Astrocyte (in vitro differentiated cells and primary cell): ENCODE measurements at regions not wholly inside any gene's neighbourhood (a gene's known extent, or its start where the extent isn't known, plus 50 kb on each side); places are given as distances from the start of the nearest gene placed in this dataset.

Source experiments
- CTCF ChIP-seq: IDR thresholded peaks from 2 replicates; pipeline ENCODE4 v1.5.1; 2011; ENCODE audit warnings: low read depth, mild to moderate bottlenecking, inconsistent platforms, low read length, moderate library complexity; ENCODE audit not compliant: insufficient read depth
- EZH2 ChIP-seq: IDR thresholded peaks from 2 replicates; pipeline ENCODE4 v1.6.1; 2012; ENCODE audit warnings: mild to moderate bottlenecking, low read length, inconsistent platforms; ENCODE audit not compliant: insufficient read depth

DNA sequence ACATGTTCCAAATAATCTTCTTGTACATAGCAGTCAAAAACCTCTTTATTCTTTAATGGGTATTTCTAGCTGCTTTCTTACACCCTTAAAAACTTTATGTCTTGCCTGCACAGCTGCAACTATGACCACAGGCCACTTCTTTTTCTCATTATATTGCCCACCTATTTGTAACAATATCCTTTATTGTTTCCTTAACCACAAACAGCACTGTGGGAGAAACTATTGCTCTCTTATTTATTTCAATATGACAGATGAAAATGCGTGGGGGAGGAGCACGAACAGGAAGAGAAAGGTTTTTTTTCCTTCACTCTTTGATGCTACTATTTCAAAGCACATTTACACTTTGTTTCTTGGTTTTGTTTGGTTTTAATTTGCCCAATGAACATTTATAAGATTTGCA, 253.5 kb downstream of the GJA1 start:
- TF ChIP-seq CTCF, result no peak
- TF ChIP-seq EZH2, result no peak
